ENCODE measurements at regions not wholly inside any gene's neighbourhood (a gene's known extent, or its start where the extent isn't known, plus 50 kb on each side); places are given as distances from the start of the nearest gene placed in this dataset.

DNA sequence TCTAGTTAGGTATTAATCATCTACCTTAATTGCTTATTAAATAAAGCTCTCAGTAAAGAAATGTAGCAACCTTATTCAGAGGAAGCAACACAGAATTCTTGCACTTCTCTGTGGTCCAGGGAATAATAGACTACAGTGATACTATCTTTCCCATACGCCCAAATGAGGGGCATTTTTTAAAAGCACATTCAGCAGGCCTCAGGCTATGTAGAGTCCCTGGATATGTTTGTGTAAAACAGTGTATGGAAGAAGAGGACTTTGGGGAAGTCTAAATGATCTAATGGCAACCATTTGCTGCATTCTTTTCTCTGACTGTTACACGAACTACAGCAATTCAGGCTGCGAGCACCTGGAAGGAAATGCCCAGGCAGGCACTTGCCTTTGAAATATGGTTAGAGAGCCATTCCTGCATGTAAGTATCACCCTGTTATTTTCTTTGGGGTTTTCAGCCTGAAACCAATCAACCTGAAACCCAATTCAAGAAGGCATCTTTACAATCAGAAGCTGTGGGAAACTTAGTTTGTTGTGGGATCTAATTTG is 1814.7 kb upstream of the CELF4 start:
- TF ChIP-seq, protein P1, sequence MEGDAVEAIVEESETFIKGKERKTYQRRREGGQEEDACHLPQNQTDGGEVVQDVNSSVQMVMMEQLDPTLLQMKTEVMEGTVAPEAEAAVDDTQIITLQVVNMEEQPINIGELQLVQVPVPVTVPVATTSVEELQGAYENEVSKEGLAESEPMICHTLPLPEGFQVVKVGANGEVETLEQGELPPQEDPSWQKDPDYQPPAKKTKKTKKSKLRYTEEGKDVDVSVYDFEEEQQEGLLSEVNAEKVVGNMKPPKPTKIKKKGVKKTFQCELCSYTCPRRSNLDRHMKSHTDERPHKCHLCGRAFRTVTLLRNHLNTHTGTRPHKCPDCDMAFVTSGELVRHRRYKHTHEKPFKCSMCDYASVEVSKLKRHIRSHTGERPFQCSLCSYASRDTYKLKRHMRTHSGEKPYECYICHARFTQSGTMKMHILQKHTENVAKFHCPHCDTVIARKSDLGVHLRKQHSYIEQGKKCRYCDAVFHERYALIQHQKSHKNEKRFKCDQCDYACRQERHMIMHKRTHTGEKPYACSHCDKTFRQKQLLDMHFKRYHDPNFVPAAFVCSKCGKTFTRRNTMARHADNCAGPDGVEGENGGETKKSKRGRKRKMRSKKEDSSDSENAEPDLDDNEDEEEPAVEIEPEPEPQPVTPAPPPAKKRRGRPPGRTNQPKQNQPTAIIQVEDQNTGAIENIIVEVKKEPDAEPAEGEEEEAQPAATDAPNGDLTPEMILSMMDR (IDR thresholded peaks at IDR 0.05), result no peak
- TF ChIP-seq EP300 (IDR thresholded peaks at IDR 0.05) (no peak), POLR2A (IDR thresholded peaks at IDR 0.05) (no peak)
